Panc1 (cell line): ENCODE measurements at regions not wholly inside any gene's neighbourhood (a gene's known extent, or its start where the extent isn't known, plus 50 kb on each side); places are given as distances from the start of the nearest gene placed in this dataset.

Experiments used
- ATAC-seq: fragments of 200-7000 bp; cut with Tn5 transposase; 2 replicates; pipeline ENCODE4 v1.9.1; 2020; ENCODE audit warnings: mild to moderate bottlenecking, moderate library complexity
- BruUV-seq: library from RNA; stranded (reverse); fragments of 400-500 nt; replicated peaks from 2 replicates; lab custom pipeline; 2021; lab: Mats Ljungman, UMichigan
- CTCF ChIA-PET: fragments of 300-600 bp; sonication (Branson Sonifier 250); formaldehyde crosslinking; loops from one replicate; lab custom pipeline; 2022; ENCODE audit warnings: antibody characterized with exemption; lab: Charles Lee
- POLR2A ChIA-PET: fragments of 300-600 bp; sonication (Branson Sonifier 250); formaldehyde crosslinking; loops from one replicate; lab custom pipeline; 2022; ENCODE audit warnings: antibody characterized with exemption; lab: Charles Lee
- DNase-seq: peaks from one replicate; pipeline ENCODE4 v3.0.0-alpha.2; 2010; ENCODE audit warnings: low read depth, low spot score
- H3K27ac ChIP-seq: 2 replicates; pipeline ENCODE4 v1.5.1; 2011; ENCODE audit warnings: mild to moderate bottlenecking, low read length, inconsistent platforms
- H3K27me3 ChIP-seq: fragments of 200-500 bp; sonication (Bioruptor generic); 2 replicates; pipeline ENCODE4 v1.6.0; 2014; ENCODE audit warnings: low read length, inconsistent platforms; ENCODE audit not compliant: control insufficient read depth, insufficient read depth
- H3K36me3 ChIP-seq: fragments of 200-500 bp; sonication (Bioruptor generic); 2 replicates; pipeline ENCODE4 v1.5.1; 2014; ENCODE audit warnings: inconsistent platforms, mild to moderate bottlenecking, low read length, moderate library complexity; ENCODE audit not compliant: control insufficient read depth, insufficient read depth
- H3K4me1 ChIP-seq: 2 replicates; pipeline ENCODE4 v1.5.1; 2011; ENCODE audit warnings: inconsistent platforms, mild to moderate bottlenecking, low read length, moderate library complexity; ENCODE audit not compliant: control insufficient read depth, insufficient read depth
- H3K4me3 ChIP-seq, 2 experiments: 2 replicates each; pipeline ENCODE4 v1.5.1; 2011 to 2012; ENCODE audit warnings: low read depth in 2 of 2, low read length in 2 of 2, mild to moderate bottlenecking in 2 of 2, inconsistent platforms in 1 of 2, moderate library complexity in 1 of 2
- H3K9me3 ChIP-seq: fragments of 200-500 bp; sonication (Bioruptor generic); 2 replicates; pipeline ENCODE4 v1.5.1; 2014; ENCODE audit warnings: low read depth, mild to moderate bottlenecking, inconsistent platforms, low read length, moderate library complexity; ENCODE audit not compliant: control insufficient read depth, insufficient read depth
- POLR2AphosphoS5 ChIP-seq: IDR thresholded peaks from 2 replicates; pipeline ENCODE4 v1.6.1; 2012; ENCODE audit warnings: mild to moderate bottlenecking, low read depth, low read length, moderate library complexity
- SIN3A ChIP-seq: IDR thresholded peaks from 2 replicates; pipeline ENCODE4 v1.6.1; 2012; ENCODE audit warnings: low read depth, mild to moderate bottlenecking, low read length, moderate library complexity, borderline replicate concordance; ENCODE audit not compliant: insufficient read depth
- TCF7L2 ChIP-seq: IDR thresholded peaks from 2 replicates; pipeline ENCODE4 v1.6.1; 2011; ENCODE audit warnings: mild to moderate bottlenecking, low read depth, low read length, inconsistent platforms
- in situ Hi-C: cut with HindIII; loops from 2 replicates; pipeline ENCODE4 v1.10.0; 2016; ENCODE audit warnings: low sequenced_read_pairs, low pct_unique_long_range_greater_than_20kb
- intact Hi-C: fragments of 100-400 bp; cut with micrococcal nuclease; formaldehyde crosslinking; loops from one replicate; pipeline ENCODE4 v1.10.0; 2022; ENCODE audit not compliant: unreplicated experiment
- TF ChIP-seq, protein P1 (sequence below): fragments of 450-650 bp; IDR thresholded peaks from 2 replicates; pipeline ENCODE4 v1.5.1; 2017; ENCODE audit warnings: mild to moderate bottlenecking
- TF ChIP-seq, protein P2 (sequence below), 2 experiments: IDR thresholded peaks; 2 replicates each; pipeline ENCODE4 v1.6.1; 2011 to 2012; ENCODE audit warnings: low read depth in 2 of 2, control low read depth in 1 of 2, low read length in 1 of 2, mild to moderate bottlenecking in 1 of 2, moderate library complexity in 1 of 2; ENCODE audit not compliant: insufficient read depth in 1 of 2

GRCh38 chr2:134146620-134147019, 107.3 kb upstream of the MGAT5 start:
- no peak overlapping the region for H3K4me3 ChIP-seq
- H3K36me3 ChIP-seq: no peaks in the 10 kb centered on the region
- no peak overlapping the region for H3K27ac ChIP-seq
- no peaks in the 10 kb centered on the region for H3K9me3 ChIP-seq
- BruUV-seq: no TSS peak
- in situ Hi-C loops: no loop called here
- ATAC-seq: no peak
- ChIA-PET POLR2A (no interaction called here), CTCF (no interaction called here)
- intact Hi-C loops: no loop called here
- DNase-seq: no peak
- no peaks in the 10 kb centered on the region for H3K4me1 ChIP-seq
- no peaks in the 10 kb centered on the region for H3K27me3 ChIP-seq
- TF ChIP-seq, protein P1, sequence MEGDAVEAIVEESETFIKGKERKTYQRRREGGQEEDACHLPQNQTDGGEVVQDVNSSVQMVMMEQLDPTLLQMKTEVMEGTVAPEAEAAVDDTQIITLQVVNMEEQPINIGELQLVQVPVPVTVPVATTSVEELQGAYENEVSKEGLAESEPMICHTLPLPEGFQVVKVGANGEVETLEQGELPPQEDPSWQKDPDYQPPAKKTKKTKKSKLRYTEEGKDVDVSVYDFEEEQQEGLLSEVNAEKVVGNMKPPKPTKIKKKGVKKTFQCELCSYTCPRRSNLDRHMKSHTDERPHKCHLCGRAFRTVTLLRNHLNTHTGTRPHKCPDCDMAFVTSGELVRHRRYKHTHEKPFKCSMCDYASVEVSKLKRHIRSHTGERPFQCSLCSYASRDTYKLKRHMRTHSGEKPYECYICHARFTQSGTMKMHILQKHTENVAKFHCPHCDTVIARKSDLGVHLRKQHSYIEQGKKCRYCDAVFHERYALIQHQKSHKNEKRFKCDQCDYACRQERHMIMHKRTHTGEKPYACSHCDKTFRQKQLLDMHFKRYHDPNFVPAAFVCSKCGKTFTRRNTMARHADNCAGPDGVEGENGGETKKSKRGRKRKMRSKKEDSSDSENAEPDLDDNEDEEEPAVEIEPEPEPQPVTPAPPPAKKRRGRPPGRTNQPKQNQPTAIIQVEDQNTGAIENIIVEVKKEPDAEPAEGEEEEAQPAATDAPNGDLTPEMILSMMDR: no peak
- TF ChIP-seq SIN3A (no peak), TCF7L2 (no peak), POLR2AphosphoS5 (no peak)
- TF ChIP-seq, protein P2, sequence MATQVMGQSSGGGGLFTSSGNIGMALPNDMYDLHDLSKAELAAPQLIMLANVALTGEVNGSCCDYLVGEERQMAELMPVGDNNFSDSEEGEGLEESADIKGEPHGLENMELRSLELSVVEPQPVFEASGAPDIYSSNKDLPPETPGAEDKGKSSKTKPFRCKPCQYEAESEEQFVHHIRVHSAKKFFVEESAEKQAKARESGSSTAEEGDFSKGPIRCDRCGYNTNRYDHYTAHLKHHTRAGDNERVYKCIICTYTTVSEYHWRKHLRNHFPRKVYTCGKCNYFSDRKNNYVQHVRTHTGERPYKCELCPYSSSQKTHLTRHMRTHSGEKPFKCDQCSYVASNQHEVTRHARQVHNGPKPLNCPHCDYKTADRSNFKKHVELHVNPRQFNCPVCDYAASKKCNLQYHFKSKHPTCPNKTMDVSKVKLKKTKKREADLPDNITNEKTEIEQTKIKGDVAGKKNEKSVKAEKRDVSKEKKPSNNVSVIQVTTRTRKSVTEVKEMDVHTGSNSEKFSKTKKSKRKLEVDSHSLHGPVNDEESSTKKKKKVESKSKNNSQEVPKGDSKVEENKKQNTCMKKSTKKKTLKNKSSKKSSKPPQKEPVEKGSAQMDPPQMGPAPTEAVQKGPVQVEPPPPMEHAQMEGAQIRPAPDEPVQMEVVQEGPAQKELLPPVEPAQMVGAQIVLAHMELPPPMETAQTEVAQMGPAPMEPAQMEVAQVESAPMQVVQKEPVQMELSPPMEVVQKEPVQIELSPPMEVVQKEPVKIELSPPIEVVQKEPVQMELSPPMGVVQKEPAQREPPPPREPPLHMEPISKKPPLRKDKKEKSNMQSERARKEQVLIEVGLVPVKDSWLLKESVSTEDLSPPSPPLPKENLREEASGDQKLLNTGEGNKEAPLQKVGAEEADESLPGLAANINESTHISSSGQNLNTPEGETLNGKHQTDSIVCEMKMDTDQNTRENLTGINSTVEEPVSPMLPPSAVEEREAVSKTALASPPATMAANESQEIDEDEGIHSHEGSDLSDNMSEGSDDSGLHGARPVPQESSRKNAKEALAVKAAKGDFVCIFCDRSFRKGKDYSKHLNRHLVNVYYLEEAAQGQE (IDR thresholded peaks at IDR 0.05; ENCODE audit: insufficient read depth in 1 of 2, low read depth in 2 of 2, low read length in 1 of 2): no peak

DNA sequence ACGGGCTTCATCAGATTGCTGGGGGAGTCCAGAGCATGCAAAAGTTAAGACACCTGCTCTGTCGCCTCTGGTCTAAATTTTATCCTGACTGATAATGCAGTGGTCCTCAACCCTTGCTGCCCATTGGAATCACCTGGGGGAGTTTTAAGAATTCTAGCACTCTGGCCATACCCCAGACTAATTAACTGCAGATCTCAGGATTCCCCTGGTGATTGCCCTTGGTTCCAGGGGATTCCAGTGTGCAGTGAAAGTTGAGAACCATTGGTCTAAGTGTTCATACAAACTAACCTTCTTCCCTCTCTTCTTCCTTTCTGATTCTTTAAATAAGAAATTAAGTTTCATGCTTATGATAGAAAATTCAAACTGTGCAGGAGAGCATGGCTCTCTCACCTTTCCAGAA, 105.7 kb upstream of the MGAT5 start:
- Histone ChIP-seq H3K27me3 (no peaks in the 10 kb centered on the region), H3K9me3 (no peaks in the 10 kb centered on the region), H3K4me1 (no peaks in the 10 kb centered on the region), H3K4me3 (no peak overlapping the region), H3K36me3 (no peaks in the 10 kb centered on the region), H3K27ac (no peak overlapping the region)
- BruUV-seq: no TSS peak
- POLR2A ChIA-PET: no interaction called here
- DNase-seq (no peak), ATAC-seq (no peak)
- intact Hi-C loops: no loop called here
- CTCF ChIA-PET: no interaction called here
- in situ Hi-C loops: no loop called here
- TF ChIP-seq POLR2AphosphoS5: no peak
- TF ChIP-seq, protein P2 (IDR thresholded peaks at IDR 0.05; ENCODE audit: insufficient read depth in 1 of 2, low read depth in 2 of 2, low read length in 1 of 2): no peak
- TF ChIP-seq TCF7L2: no peak
- TF ChIP-seq SIN3A: no peak
- TF ChIP-seq, protein P1: no peak
